ENCODE measurements at regions not wholly inside any gene's neighbourhood (a gene's known extent, or its start where the extent isn't known, plus 50 kb on each side); places are given as distances from the start of the nearest gene placed in this dataset.

GRCh38 chr5:127153521-127153920 lies 80.2 kb upstream of the C5orf63 start:
- TF ChIP-seq SALL2 (tag by site-specific recombination; IDR thresholded peaks at IDR 0.05; ENCODE audit: borderline replicate concordance): no peak
- TF ChIP-seq ZNF146 (tag by site-specific recombination; IDR thresholded peaks at IDR 0.05): peak; percentile 95
- no peaks in the 10 kb centered on the region for H3K9me3 ChIP-seq (ENCODE audit: control insufficient read depth, insufficient read depth, low read depth, low read length)
- ChIA-PET POLR2A (no interaction called here), CTCF (no interaction called here)
- no peaks in the 10 kb centered on the region for H3K36me3 ChIP-seq (ENCODE audit: control insufficient read depth in 2 of 2, insufficient read depth in 1 of 2, low read length in 2 of 2)
- H3K4me1 ChIP-seq (ENCODE audit: control insufficient read depth, insufficient read depth, low read length): no peaks in the 10 kb centered on the region
- no peak overlapping the region for H3K27ac ChIP-seq (ENCODE audit: extremely low read depth, low read depth, low read length)
- H3K4me3 ChIP-seq (ENCODE audit: low read depth, low read length): no peak overlapping the region

- Histone ChIP-seq H3K9me3 (ENCODE audit: control insufficient read depth, insufficient read depth, low read depth, low read length) (no peaks in the 10 kb centered on the region), H3K4me3 (ENCODE audit: low read depth, low read length) (no peak overlapping the region), H3K4me1 (ENCODE audit: control insufficient read depth, insufficient read depth, low read length) (no peaks in the 10 kb centered on the region), H3K36me3 (ENCODE audit: control insufficient read depth in 2 of 2, insufficient read depth in 1 of 2, low read length in 2 of 2) (no peaks in the 10 kb centered on the region), H3K27ac (ENCODE audit: extremely low read depth, low read depth, low read length) (no peak overlapping the region)
- POLR2A ChIA-PET: no interaction called here
- TF ChIP-seq SETDB1 (IDR thresholded peaks at IDR 0.05; ENCODE audit: insufficient read length, low read length) (no peak), HOXA7 (CRISPR knock-in tag; IDR thresholded peaks at IDR 0.05; ENCODE audit: borderline replicate concordance) (no peak), PRDM4 (tag by site-specific recombination; IDR thresholded peaks at IDR 0.05) (no peak), ZNF580 (tag by site-specific recombination; IDR thresholded peaks at IDR 0.05) (no peak), ZBTB17 (tag by site-specific recombination; IDR thresholded peaks at IDR 0.05) (no peak), ZNF292 (tag by site-specific recombination; IDR thresholded peaks at IDR 0.05; ENCODE audit: borderline replicate concordance, low read depth) (no peak), ZNF394 (tag by site-specific recombination; IDR thresholded peaks at IDR 0.05; ENCODE audit: borderline replicate concordance) (no peak), PRDM2 (tag by site-specific recombination; IDR thresholded peaks at IDR 0.05; ENCODE audit: borderline replicate concordance) (no peak), ZNF449 (tag by site-specific recombination; IDR thresholded peaks at IDR 0.05) (no peak), ZNF416 (tag by site-specific recombination; IDR thresholded peaks at IDR 0.05) (no peak), ZNF701 (tag by site-specific recombination; IDR thresholded peaks at IDR 0.05) (no peak)
- CTCF ChIA-PET: no interaction called here
Observed at GRCh38 chr5:127163750-127164149, 90.4 kb upstream of the C5orf63 start.

Data from HEK293 (cell line).